ENCODE measurements at regions not wholly inside any gene's neighbourhood (a gene's known extent, or its start where the extent isn't known, plus 50 kb on each side); places are given as distances from the start of the nearest gene placed in this dataset.
A peak's percentile ranks its signal among the peaks of the same experiment; 100 is the strongest.

GRCh38 chr15:39174332-39174731, 406.5 kb upstream of the THBS1 start:
- DNase-seq (ENCODE audit: low spot score), result no peak

GRCh38 chr15:39176030-39176429, 404.8 kb upstream of the THBS1 start:
- DNase-seq (ENCODE audit: low spot score), result no peak

- DNase-seq (ENCODE audit: low spot score), result no peak
Observed at GRCh38 chr15:39177561-39177960, 403.3 kb upstream of the THBS1 start.

- DNase-seq (ENCODE audit: low spot score), result peak; percentile 49
Observed at GRCh38 chr15:39180030-39180429, 400.8 kb upstream of the THBS1 start.

GRCh38 chr15:39180483-39180933, 400.4 kb upstream of the THBS1 start:
- DNase-seq (ENCODE audit: low spot score), result peak; percentile 85

- peak; percentile 66 for DNase-seq (ENCODE audit: low spot score)
Observed at GRCh38 chr15:39181056-39181747, 399.7 kb upstream of the THBS1 start.

GRCh38 chr15:39181940-39182339, 398.9 kb upstream of the THBS1 start:
- DNase-seq (ENCODE audit: low spot score), result peak; percentile 38

- DNase-seq (ENCODE audit: low spot score), result no peak
Observed at GRCh38 chr15:39183164-39183881, 397.6 kb upstream of the THBS1 start.

GRCh38 chr15:39184701-39185390, 396.0 kb upstream of the THBS1 start:
- DNase-seq (ENCODE audit: low spot score), result no peak

- peak; percentile 36 for DNase-seq (ENCODE audit: low spot score)
Observed at GRCh38 chr15:39188314-39188713, 392.6 kb upstream of the THBS1 start.

GRCh38 chr15:39188930-39189329, 391.9 kb upstream of the THBS1 start:
- DNase-seq (ENCODE audit: low spot score), result no peak

- DNase-seq (ENCODE audit: low spot score), result no peak
Observed at GRCh38 chr15:39191871-39192291, 389.0 kb upstream of the THBS1 start.

- DNase-seq (ENCODE audit: low spot score), result no peak
Observed at GRCh38 chr15:39192351-39192750, 388.5 kb upstream of the THBS1 start.

GRCh38 chr15:39192979-39193560, 387.8 kb upstream of the THBS1 start:
- peak; percentile 31 for DNase-seq (ENCODE audit: low spot score)

- no peak for DNase-seq (ENCODE audit: low spot score)
Observed at GRCh38 chr15:39193611-39194010, 387.3 kb upstream of the THBS1 start.

GRCh38 chr15:39194106-39194830, 386.6 kb upstream of the THBS1 start:
- DNase-seq (ENCODE audit: low spot score), result no peak

- DNase-seq (ENCODE audit: low spot score), result no peak
Observed at GRCh38 chr15:39195961-39196486, 384.9 kb upstream of the THBS1 start.

GRCh38 chr15:39198044-39199000, 382.6 kb upstream of the THBS1 start:
- DNase-seq (ENCODE audit: low spot score), result no peak

GRCh38 chr15:39199076-39199475, 381.8 kb upstream of the THBS1 start:
- peak; percentile 40 for DNase-seq (ENCODE audit: low spot score)

GRCh38 chr15:39200586-39200985, 380.3 kb upstream of the THBS1 start:
- DNase-seq (ENCODE audit: low spot score), result no peak
